ENCODE measurements at regions not wholly inside any gene's neighbourhood (a gene's known extent, or its start where the extent isn't known, plus 50 kb on each side); places are given as distances from the start of the nearest gene placed in this dataset.

DNA sequence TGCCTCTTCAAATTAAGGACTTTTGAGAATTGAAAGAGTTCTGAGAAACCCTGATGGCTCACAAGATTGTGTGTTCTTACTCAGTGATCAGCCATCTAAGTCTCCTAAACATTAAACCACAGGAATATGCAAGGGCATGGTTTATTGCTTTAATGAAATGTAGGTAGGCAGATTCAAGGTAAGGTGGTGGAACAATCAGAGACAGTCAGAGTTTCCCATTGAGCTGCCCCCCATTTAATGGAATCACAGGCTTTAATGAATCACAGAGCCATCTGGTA is 107.8 kb upstream of the LRATD1 start:
- Histone ChIP-seq H3K9me3 (ENCODE audit: low read depth, low read length) (no peaks in the 10 kb centered on the region), H3K4me1 (ENCODE audit: insufficient read depth, low read length) (peaks cover 7% of the 10 kb centered on the region), H3K4me2 (ENCODE audit: insufficient read depth, low read length) (no peak overlapping the region), H2AFZ (ENCODE audit: low read length) (no peak overlapping the region), H3K36me3 (ENCODE audit: insufficient read depth, low read length) (no peaks in the 10 kb centered on the region), H4K20me1 (ENCODE audit: insufficient read depth, low read length) (no peaks in the 10 kb centered on the region), H3K79me2 (ENCODE audit: insufficient read depth, low read length) (no peaks in the 10 kb centered on the region), H3K27me3 (ENCODE audit: insufficient read depth, low read length) (no peaks in the 10 kb centered on the region), H3K4me3 (ENCODE audit: insufficient read depth, low read length) (no peak overlapping the region), H3K27ac (ENCODE audit: low read depth, low read length) (no peak overlapping the region)
- TF ChIP-seq CTCF (IDR thresholded peaks at IDR 0.05; ENCODE audit: extremely low read depth, low read depth, low read length): no peak
- no peak for DNase-seq (ENCODE audit: insufficient read length, low spot score, missing footprints)

DNA sequence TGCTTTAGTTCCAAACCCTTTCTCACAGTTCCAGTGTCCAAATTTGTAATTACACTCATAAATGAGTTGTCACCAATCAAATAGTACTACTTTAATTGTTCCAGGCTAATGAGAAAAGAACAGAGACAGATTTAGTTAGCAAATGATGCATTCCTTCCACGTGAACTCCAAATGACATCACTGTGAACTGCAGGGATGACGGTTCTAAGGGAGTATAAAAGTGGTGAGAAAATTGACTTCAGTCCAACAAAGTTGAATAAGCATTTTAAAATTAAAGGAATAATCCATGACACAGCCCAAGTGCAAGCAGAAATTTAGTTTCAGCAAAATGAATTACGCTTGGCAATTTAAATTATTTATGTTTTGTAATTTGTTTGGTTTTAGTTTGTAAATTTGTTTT is 102.0 kb upstream of the LRATD1 start:
- Histone ChIP-seq H3K4me3 (ENCODE audit: insufficient read depth, low read length) (no peak overlapping the region), H2AFZ (ENCODE audit: low read length) (no peak overlapping the region), H4K20me1 (ENCODE audit: insufficient read depth, low read length) (no peaks in the 10 kb centered on the region), H3K27me3 (ENCODE audit: insufficient read depth, low read length) (no peaks in the 10 kb centered on the region), H3K4me2 (ENCODE audit: insufficient read depth, low read length) (no peak overlapping the region), H3K4me1 (ENCODE audit: insufficient read depth, low read length) (no peaks in the 10 kb centered on the region), H3K9me3 (ENCODE audit: low read depth, low read length) (no peaks in the 10 kb centered on the region), H3K27ac (ENCODE audit: low read depth, low read length) (no peak overlapping the region), H3K79me2 (ENCODE audit: insufficient read depth, low read length) (no peaks in the 10 kb centered on the region), H3K36me3 (ENCODE audit: insufficient read depth, low read length) (no peaks in the 10 kb centered on the region)
- DNase-seq (ENCODE audit: insufficient read length, low spot score, missing footprints): no peak
- TF ChIP-seq CTCF (IDR thresholded peaks at IDR 0.05; ENCODE audit: extremely low read depth, low read depth, low read length): no peak

- H2AFZ ChIP-seq (ENCODE audit: low read length): no peak overlapping the region
- no peak overlapping the region for H3K4me3 ChIP-seq (ENCODE audit: insufficient read depth, low read length)
- no peak for TF ChIP-seq CTCF (IDR thresholded peaks at IDR 0.05; ENCODE audit: extremely low read depth, low read depth, low read length)
- H3K27ac ChIP-seq (ENCODE audit: low read depth, low read length): no peak overlapping the region
- H3K4me1 ChIP-seq (ENCODE audit: insufficient read depth, low read length): no peaks in the 10 kb centered on the region
- H4K20me1 ChIP-seq (ENCODE audit: insufficient read depth, low read length): no peaks in the 10 kb centered on the region
- H3K36me3 ChIP-seq (ENCODE audit: insufficient read depth, low read length): no peaks in the 10 kb centered on the region
- H3K79me2 ChIP-seq (ENCODE audit: insufficient read depth, low read length): no peaks in the 10 kb centered on the region
- no peaks in the 10 kb centered on the region for H3K27me3 ChIP-seq (ENCODE audit: insufficient read depth, low read length)
- H3K9me3 ChIP-seq (ENCODE audit: low read depth, low read length): no peaks in the 10 kb centered on the region
- DNase-seq (ENCODE audit: insufficient read length, low spot score, missing footprints): no peak
- no peak overlapping the region for H3K4me2 ChIP-seq (ENCODE audit: insufficient read depth, low read length)
Observed at GRCh38 chr2:14533131-14533757, 99.3 kb upstream of the LRATD1 start.

- no peak for DNase-seq (ENCODE audit: insufficient read length, low spot score, missing footprints)
- no peak overlapping the region for H3K4me3 ChIP-seq (ENCODE audit: insufficient read depth, low read length)
- H3K9me3 ChIP-seq (ENCODE audit: low read depth, low read length): no peaks in the 10 kb centered on the region
- H3K27me3 ChIP-seq (ENCODE audit: insufficient read depth, low read length): no peaks in the 10 kb centered on the region
- no peak overlapping the region for H3K27ac ChIP-seq (ENCODE audit: low read depth, low read length)
- no peaks in the 10 kb centered on the region for H3K4me1 ChIP-seq (ENCODE audit: insufficient read depth, low read length)
- H3K79me2 ChIP-seq (ENCODE audit: insufficient read depth, low read length): no peaks in the 10 kb centered on the region
- H4K20me1 ChIP-seq (ENCODE audit: insufficient read depth, low read length): no peaks in the 10 kb centered on the region
- no peaks in the 10 kb centered on the region for H3K36me3 ChIP-seq (ENCODE audit: insufficient read depth, low read length)
- H3K4me2 ChIP-seq (ENCODE audit: insufficient read depth, low read length): no peak overlapping the region
- TF ChIP-seq CTCF (IDR thresholded peaks at IDR 0.05; ENCODE audit: extremely low read depth, low read depth, low read length): no peak
- H2AFZ ChIP-seq (ENCODE audit: low read length): no peak overlapping the region
Observed at GRCh38 chr2:14535156-14535555, 97.4 kb upstream of the LRATD1 start.
